NT2/D1 (cell line): ENCODE measurements at regions not wholly inside any gene's neighbourhood (a gene's known extent, or its start where the extent isn't known, plus 50 kb on each side); places are given as distances from the start of the nearest gene placed in this dataset.

ENCODE experiments used
- DNase-seq: peaks from one replicate; pipeline ENCODE4 v3.0.0-alpha.2; 2011; ENCODE audit warnings: low read depth, low spot score
- H3K27me3 ChIP-seq: 2 replicates; pipeline ENCODE4 v1.6.0; 2011; ENCODE audit warnings: mild to moderate bottlenecking; ENCODE audit not compliant: insufficient read length, insufficient read depth
- H3K36me3 ChIP-seq: 2 replicates; pipeline ENCODE4 v1.6.1; 2011; ENCODE audit warnings: mild to moderate bottlenecking, low read length, mixed read lengths; ENCODE audit not compliant: insufficient read depth, insufficient read length
- H3K4me1 ChIP-seq: 2 replicates; pipeline ENCODE4 v1.5.1; 2011; ENCODE audit not compliant: insufficient read depth, insufficient read length
- H3K4me3 ChIP-seq: 2 replicates; pipeline ENCODE4 v1.5.1; 2011; ENCODE audit warnings: low read depth; ENCODE audit not compliant: insufficient read length
- H3K9ac ChIP-seq: 2 replicates; pipeline ENCODE4 v1.6.0; 2011; ENCODE audit warnings: low read depth; ENCODE audit not compliant: insufficient read length
- H3K9me3 ChIP-seq: 2 replicates; pipeline ENCODE4 v1.5.1; 2011; ENCODE audit warnings: mild to moderate bottlenecking, low read length; ENCODE audit not compliant: insufficient read depth
- SUZ12 ChIP-seq: IDR thresholded peaks from 2 replicates; pipeline ENCODE4 v1.6.1; 2011; ENCODE audit not compliant: insufficient read length, insufficient read depth; ENCODE audit errors: extremely low read depth
- YY1 ChIP-seq: IDR thresholded peaks from 2 replicates; pipeline ENCODE4 v1.6.1; 2011; ENCODE audit not compliant: insufficient read length, insufficient read depth
- ZNF274 ChIP-seq: IDR thresholded peaks from 2 replicates; pipeline ENCODE4 v1.6.1; 2011; ENCODE audit warnings: mild to moderate bottlenecking, low read depth, low read length

- Histone ChIP-seq H3K9ac (no peak overlapping the region), H3K36me3 (no peaks in the 10 kb centered on the region), H3K27me3 (no peaks in the 10 kb centered on the region), H3K9me3 (peaks cover 8% of the 10 kb centered on the region; the same call in 1 of the 2 replicates), H3K4me1 (no peaks in the 10 kb centered on the region), H3K4me3 (no peak overlapping the region)
- TF ChIP-seq SUZ12 = no peak
- no peak for TF ChIP-seq ZNF274
- TF ChIP-seq YY1 = no peak
- DNase-seq = no peak
Measured at GRCh38 chr7:52647046-52647445, 388.4 kb upstream of the POM121L12 start.

GRCh38 chr7:52639981-52640380 lies 395.5 kb upstream of the POM121L12 start:
- Histone ChIP-seq H3K36me3 (no peaks in the 10 kb centered on the region), H3K4me1 (peaks cover 3% of the 10 kb centered on the region), H3K4me3 (no peak overlapping the region), H3K9ac (no peak overlapping the region), H3K27me3 (no peaks in the 10 kb centered on the region), H3K9me3 (peaks cover 19% of the 10 kb centered on the region; the same call in 1 of the 2 replicates)
- DNase-seq = peak; percentile 80
- no peak for TF ChIP-seq ZNF274
- no peak for TF ChIP-seq YY1
- TF ChIP-seq SUZ12 = no peak

DNA sequence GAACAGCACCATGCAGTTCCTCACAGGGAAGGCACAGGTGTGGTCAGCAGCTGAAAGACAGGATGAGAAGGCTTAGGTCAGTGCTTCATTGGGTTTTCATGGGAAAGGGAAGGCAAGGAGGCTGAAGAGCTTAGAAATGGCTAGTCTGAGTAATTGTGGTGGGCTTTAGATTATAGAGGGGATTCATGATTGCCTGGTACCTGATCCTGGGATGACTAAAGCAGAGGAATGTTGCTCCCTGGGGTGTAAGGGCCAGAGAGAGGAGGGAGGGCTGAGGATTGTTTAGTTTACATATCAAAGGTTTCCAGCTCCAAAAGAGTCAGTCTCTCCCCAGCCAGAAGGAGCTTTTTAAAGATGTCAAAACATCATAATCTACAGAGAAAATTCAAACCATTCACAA lies 396.3 kb upstream of the POM121L12 start:
- Histone ChIP-seq H3K9ac (no peak overlapping the region), H3K9me3 (peaks cover 19% of the 10 kb centered on the region; the same call in 1 of the 2 replicates), H3K4me1 (peaks cover 3% of the 10 kb centered on the region), H3K4me3 (no peak overlapping the region), H3K27me3 (no peaks in the 10 kb centered on the region), H3K36me3 (no peaks in the 10 kb centered on the region)
- TF ChIP-seq SUZ12 (no peak), YY1 (no peak), ZNF274 (no peak)
- peak; percentile 68 for DNase-seq

- no peak overlapping the region for H3K4me3 ChIP-seq
- no peaks in the 10 kb centered on the region for H3K27me3 ChIP-seq
- H3K9ac ChIP-seq = no peak overlapping the region
- H3K4me1 ChIP-seq = no peaks in the 10 kb centered on the region
- DNase-seq = peak; percentile 16
- H3K9me3 ChIP-seq = peaks cover 13% of the 10 kb centered on the region; the same call in 1 of the 2 replicates
- TF ChIP-seq SUZ12 (no peak), YY1 (no peak), ZNF274 (no peak)
- H3K36me3 ChIP-seq = no peaks in the 10 kb centered on the region
Measured at GRCh38 chr7:52635021-52635420, 400.4 kb upstream of the POM121L12 start.

DNA sequence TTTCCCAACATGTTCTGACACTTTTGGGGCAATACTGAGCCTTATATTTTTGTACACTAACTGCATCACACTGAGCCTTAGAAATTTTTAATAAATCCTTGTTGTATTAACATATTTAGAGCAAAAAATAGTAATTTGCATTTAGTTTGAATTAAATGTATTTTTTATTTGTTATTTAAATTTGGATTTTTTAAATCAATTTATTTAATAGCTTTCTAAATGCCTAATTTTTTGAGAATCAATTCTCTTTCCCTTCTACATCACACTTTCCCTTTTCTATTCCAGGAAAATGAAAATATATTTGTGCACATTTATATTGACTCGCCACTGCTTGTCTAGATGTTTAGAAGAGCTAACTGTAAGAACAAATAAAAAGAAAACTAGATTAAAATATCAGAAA lies 414.6 kb upstream of the POM121L12 start:
- no peaks in the 10 kb centered on the region for H3K9me3 ChIP-seq
- TF ChIP-seq ZNF274 = no peak
- no peak for TF ChIP-seq SUZ12
- no peak for TF ChIP-seq YY1

GRCh38 chr7:52616552-52616951 lies 418.9 kb upstream of the POM121L12 start:
- no peaks in the 10 kb centered on the region for H3K9me3 ChIP-seq
- H3K4me3 ChIP-seq = no peak overlapping the region
- H3K4me1 ChIP-seq = no peaks in the 10 kb centered on the region
- no peaks in the 10 kb centered on the region for H3K27me3 ChIP-seq
- DNase-seq = no peak
- H3K36me3 ChIP-seq = no peaks in the 10 kb centered on the region
- H3K9ac ChIP-seq = no peak overlapping the region
- TF ChIP-seq ZNF274 (no peak), SUZ12 (no peak), YY1 (no peak)

More for the DNA sequence above, 414.6 kb upstream of the POM121L12 start:
- no peak overlapping the region for H3K4me3 ChIP-seq
- H3K9ac ChIP-seq = no peak overlapping the region
- H3K36me3 ChIP-seq = no peaks in the 10 kb centered on the region
- H3K4me1 ChIP-seq = no peaks in the 10 kb centered on the region
- no peaks in the 10 kb centered on the region for H3K27me3 ChIP-seq
- DNase-seq = no peak

DNA sequence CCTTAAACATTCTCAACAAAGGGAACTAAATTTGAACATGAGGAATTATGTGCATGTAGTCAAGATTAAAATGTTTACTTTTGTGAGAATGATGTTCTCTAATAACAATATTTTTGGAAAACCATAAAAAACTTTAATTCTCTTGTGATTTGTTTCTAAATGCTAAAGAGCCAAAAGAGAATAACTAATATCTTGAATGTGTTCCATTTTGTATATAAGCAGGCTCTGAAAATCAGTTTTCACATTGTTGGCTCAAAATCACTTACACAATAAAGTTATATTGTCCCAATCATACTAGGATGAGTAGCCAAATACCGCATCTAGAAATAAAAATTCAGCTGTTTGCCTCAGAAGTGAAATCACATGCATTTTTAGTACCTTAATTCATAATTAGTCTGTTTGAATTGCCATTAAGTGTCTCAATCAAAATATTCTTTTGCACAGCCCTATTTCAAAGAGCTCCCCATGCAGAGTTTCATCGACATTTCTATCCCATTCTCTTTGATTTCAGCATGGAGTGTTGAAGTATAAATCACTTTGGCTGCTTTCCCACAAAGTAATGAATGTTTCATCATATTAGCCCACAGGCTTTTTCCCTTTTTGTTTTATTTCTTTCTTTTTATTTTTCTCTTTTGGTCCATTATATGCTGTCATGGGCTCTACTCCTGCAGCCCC lies 420.3 kb upstream of the POM121L12 start:
- no peaks in the 10 kb centered on the region for H3K27me3 ChIP-seq
- H3K4me1 ChIP-seq = no peaks in the 10 kb centered on the region
- no peaks in the 10 kb centered on the region for H3K36me3 ChIP-seq
- no peak for TF ChIP-seq SUZ12
- TF ChIP-seq ZNF274 = no peak
- TF ChIP-seq YY1 = no peak
- DNase-seq = no peak
- H3K9ac ChIP-seq = no peak overlapping the region
- no peaks in the 10 kb centered on the region for H3K9me3 ChIP-seq
- no peak overlapping the region for H3K4me3 ChIP-seq
